ENCODE measurements at regions not wholly inside any gene's neighbourhood (a gene's known extent, or its start where the extent isn't known, plus 50 kb on each side); places are given as distances from the start of the nearest gene placed in this dataset.
A peak's percentile ranks its signal among the peaks of the same experiment; 100 is the strongest.
"Not testable (repeated sequence)": the region's sequence is repeated elsewhere in the genome, so short reads cannot be mapped to it uniquely, and the experiment has no call there.

- Histone ChIP-seq H3K27ac (no peak overlapping the region), H3K27me3 (no peaks in the 10 kb centered on the region), H3K4me3 (no peak overlapping the region), H3K4me1 (no peaks in the 10 kb centered on the region), H3K36me3 (no peaks in the 10 kb centered on the region), H3K9me3 (no peaks in the 10 kb centered on the region)
- DNase-seq (no peak), ATAC-seq (no peak)
- TF ChIP-seq CTCF (IDR thresholded peaks at IDR 0.05), result no peak
- intact Hi-C loops (cut with DNase I), result no loop called here
Observed at GRCh38 chr12:89825591-89826449, 117.2 kb upstream of the ATP2B1 start.

GRCh38 chr12:89824822-89825221 is 116.2 kb upstream of the ATP2B1 start:
- H3K9me3 ChIP-seq, result no peaks in the 10 kb centered on the region
- ATAC-seq, result no peak
- no peaks in the 10 kb centered on the region for H3K4me1 ChIP-seq
- no peak for DNase-seq
- H3K36me3 ChIP-seq, result no peaks in the 10 kb centered on the region
- no peak overlapping the region for H3K27ac ChIP-seq
- H3K4me3 ChIP-seq, result no peak overlapping the region
- no peaks in the 10 kb centered on the region for H3K27me3 ChIP-seq
- intact Hi-C loops (cut with DNase I), result no loop called here
- no peak for TF ChIP-seq CTCF (IDR thresholded peaks at IDR 0.05)

GRCh38 chr12:89822992-89823391 is 114.4 kb upstream of the ATP2B1 start:
- intact Hi-C loops (cut with DNase I); H3K4me3 ChIP-seq; H3K9me3 ChIP-seq; ATAC-seq; H3K27ac ChIP-seq; H3K4me1 ChIP-seq; H3K36me3 ChIP-seq; H3K27me3 ChIP-seq: not testable (repeated sequence)
- peak in 1 of 4 donors; percentile 26 for DNase-seq

- no peaks in the 10 kb centered on the region for H3K36me3 ChIP-seq
- intact Hi-C loops (cut with DNase I), result no loop called here
- no peak overlapping the region for H3K4me3 ChIP-seq
- no peaks in the 10 kb centered on the region for H3K27me3 ChIP-seq
- no peaks in the 10 kb centered on the region for H3K4me1 ChIP-seq
- H3K9me3 ChIP-seq, result no peaks in the 10 kb centered on the region
- no peak overlapping the region for H3K27ac ChIP-seq
- TF ChIP-seq CTCF (IDR thresholded peaks at IDR 0.05), result no peak
- ATAC-seq (no peak), DNase-seq (no peak)
Observed at GRCh38 chr12:89821896-89822295, 113.3 kb upstream of the ATP2B1 start.

GRCh38 chr12:89817501-89818226 is 109.0 kb upstream of the ATP2B1 start:
- H3K27ac ChIP-seq, result no peak overlapping the region
- H3K27me3 ChIP-seq, result no peaks in the 10 kb centered on the region
- ATAC-seq (no peak), DNase-seq (no peak)
- no peaks in the 10 kb centered on the region for H3K9me3 ChIP-seq
- no peak for TF ChIP-seq CTCF (IDR thresholded peaks at IDR 0.05)
- no peaks in the 10 kb centered on the region for H3K36me3 ChIP-seq
- no peak overlapping the region for H3K4me3 ChIP-seq
- no peaks in the 10 kb centered on the region for H3K4me1 ChIP-seq
- intact Hi-C loops (cut with DNase I), result no loop called here

Measured in left lung (tissue), 4 donors.